Umbilical cord (tissue), 1 donor: ENCODE measurements at regions not wholly inside any gene's neighbourhood (a gene's known extent, or its start where the extent isn't known, plus 50 kb on each side); places are given as distances from the start of the nearest gene placed in this dataset.

Experiments used
- DNase-seq: peaks from one replicate; pipeline ENCODE4 v3.0.0-alpha.2; 2015; ENCODE audit warnings: low spot score

DNA sequence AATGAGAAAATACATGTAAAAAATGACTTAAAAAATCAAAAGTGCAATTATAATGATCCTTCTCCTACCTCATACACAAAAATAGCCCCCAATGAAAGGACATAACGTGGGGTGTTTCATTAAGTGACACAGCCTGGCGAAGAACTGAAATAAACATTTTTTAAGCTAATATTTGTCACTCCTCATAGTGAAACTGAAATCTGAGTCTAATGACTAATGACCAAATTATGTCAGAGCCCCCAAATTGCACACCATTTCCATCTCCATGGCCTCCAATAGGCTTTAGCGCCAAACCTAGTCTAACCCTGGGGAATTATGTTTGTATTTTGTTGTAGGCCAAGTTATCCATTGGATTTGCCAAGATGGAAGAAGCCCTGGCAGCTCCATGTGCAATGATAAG lies 119.1 kb downstream of the WT1 start:
- DNase-seq = no peak

DNA sequence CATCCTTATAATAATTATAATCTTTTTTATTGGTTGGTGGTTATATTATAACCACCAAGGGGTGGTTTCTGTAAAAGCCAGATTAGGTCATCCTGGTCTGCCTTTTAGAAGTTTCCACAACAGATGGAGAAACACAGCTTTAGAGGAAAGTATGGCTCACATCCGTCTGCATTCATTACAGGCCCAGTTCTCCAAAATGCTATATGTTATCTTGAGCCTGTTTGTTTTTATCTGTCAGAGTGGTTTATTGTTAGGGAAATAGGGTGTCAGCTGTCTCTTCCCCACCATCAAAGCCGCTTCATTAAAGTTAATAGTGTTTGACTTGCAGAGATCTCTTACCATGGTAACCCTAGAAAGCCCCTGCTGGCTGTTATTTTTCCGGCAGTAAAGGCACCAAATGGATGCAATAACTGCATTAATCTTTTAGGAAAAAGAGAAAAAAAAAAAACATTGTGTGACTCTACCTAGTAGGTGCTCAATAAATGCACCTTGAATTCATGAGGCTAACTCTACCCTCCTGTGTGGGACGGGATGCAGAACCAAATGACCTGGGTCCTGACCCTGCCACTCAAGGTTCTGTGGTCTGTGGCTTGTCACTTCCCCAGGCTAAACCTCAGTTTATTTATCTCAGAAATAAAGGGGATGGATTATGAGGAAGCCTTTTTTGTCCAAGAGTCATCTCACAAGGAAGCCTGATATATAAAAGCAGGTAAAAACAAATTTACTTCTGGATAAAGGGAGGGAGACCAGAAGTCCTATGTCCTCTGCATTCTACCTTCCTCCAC lies 118.3 kb downstream of the WT1 start:
- DNase-seq = peak; percentile 67

DNA sequence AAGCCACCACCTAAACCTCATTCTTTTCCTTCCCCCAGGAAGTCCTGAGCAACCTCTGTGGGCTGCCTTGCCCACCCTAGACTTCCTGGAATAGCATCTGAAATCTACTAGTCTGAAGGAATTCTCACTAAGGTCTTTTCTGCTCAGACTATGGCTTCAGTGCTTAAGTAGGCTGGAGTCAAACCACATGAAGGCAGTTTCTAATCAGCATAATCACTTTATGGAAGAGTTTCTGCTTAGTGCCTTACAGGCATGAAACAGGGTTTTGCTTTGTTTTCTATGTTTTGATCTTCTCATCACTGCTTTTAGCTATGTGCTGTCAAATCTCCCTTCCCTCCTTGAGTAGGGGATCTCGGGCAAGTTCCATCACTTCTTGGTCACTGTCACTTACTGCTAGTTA lies 117.7 kb downstream of the WT1 start:
- DNase-seq = peak; percentile 47

DNA sequence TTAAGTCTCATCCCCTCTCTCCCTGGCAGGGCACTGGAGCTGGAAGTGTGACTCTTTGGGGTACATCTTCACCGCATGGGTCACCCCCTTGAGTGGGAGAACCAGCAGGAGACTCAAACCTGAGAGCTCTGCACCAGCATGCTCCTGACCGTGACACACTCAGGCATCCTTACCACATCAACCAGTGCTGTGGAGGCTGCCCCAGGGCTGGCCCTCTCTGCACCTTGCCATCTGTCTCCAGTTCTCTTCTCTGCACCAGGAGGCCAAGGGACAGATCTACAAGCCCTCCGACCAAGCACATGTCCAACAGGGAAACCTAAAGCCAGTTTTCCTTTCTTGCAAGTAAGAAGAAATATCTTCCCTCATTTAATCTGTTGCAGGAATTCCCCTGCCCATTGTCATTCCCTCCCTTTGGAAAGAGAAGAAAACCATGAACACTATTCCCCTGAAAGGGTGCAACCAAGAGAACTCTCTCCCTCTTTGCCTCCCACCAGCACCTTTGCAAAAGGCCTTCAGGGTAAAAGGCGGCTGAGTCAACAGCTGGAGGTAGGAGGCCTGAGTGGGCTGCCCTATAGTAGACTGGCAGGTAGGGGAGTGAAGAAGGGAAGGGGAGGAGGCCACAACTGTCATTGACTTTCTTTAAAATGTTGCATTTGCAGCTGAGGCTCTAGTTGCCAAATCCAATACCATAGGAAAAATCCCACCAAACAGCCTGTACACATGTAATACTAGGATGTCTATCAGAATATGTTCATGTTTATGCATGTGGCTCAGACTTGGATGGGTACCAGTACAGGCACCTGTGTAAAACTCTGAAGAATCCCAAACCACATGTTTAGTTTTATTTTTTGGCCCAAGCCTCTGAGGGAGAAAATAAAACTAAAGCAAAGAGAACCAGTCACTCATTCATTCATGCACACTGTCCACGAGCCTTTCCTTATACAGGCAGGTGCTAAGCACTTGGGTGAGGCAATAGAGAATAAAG lies 117.0 kb downstream of the WT1 start:
- DNase-seq = no peak

DNA sequence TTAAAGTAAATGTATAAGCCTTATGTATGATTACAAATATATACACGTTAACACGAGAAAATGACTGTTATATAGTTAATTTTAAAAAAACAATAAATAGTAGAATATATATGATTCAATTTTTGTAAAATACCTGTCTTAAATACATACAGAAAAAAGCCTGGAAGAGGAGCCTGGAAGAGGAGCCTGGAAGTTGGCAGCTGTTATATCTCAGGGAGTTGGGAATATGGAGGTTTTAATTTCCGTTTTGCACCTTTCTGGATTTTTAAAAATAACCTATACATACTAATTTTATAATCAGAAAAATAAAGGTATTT lies 111.6 kb downstream of the WT1 start:
- DNase-seq = no peak

DNA sequence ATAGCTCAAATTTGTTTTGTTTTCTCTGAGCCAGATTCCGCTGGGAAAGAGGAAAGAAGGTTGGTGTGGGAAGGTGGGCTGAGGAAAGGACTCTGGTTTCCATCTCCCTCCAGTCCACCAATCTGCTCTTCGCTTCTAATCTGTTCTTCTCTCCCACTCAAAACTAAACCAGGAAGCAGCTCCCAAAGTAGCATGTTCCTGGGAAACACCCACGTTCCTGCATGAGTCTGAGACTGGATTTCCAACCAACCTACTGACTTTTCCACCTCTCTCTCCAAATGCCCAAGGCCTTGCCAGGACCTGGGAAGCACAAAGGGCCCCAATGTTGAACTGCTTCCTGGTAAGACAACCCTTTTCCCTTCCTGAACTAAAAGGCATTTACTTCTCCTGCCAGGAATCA lies 110.2 kb downstream of the WT1 start:
- no peak for DNase-seq

DNA sequence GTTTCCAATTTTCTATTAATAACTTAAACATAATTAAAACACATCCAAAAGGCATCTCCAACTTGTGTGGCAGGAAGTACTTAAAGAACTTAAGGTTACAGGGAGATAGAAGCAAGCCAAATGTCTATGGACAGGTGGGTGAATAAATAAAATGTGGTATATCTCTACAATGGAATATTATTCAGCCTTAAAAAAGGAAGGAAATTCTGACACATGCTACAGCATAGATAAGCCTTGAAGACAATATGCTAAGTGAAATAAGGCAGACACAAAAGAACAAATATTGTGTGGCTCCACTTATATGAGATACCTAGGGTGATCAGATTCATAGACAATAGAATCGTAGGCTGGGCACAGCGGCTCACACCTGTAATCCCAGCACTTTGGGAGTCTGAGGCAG lies 109.6 kb downstream of the WT1 start:
- no peak for DNase-seq

- no peak for DNase-seq
These were observed 108.8 kb downstream of the WT1 start for GRCh38 chr11:32326522-32326921.

DNA sequence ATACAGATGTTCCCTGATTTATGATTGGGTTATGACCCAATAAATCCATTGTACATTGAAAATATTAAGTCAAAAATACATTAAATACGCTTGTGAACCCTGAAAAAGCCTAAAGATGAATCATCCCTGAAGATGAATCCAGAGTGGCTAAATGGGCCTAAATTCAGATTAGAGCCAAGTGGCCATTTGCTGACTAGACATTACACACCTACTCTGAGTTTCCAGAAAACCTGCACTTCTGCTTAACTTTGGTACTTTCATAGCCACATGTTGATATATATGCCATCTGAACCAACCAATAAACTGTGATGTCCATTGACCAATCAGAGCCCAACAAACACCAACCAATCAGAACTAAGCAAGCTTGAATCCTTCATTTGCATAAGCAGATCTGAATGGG lies 106.9 kb downstream of the WT1 start:
- DNase-seq = no peak

GRCh38 chr11:32331098-32331497 lies 104.2 kb downstream of the WT1 start:
- no peak for DNase-seq

- no peak for DNase-seq
These were observed 103.5 kb downstream of the WT1 start for GRCh38 chr11:32331792-32332191.

- no peak for DNase-seq
These were observed 102.4 kb downstream of the WT1 start for GRCh38 chr11:32332990-32333319.

DNA sequence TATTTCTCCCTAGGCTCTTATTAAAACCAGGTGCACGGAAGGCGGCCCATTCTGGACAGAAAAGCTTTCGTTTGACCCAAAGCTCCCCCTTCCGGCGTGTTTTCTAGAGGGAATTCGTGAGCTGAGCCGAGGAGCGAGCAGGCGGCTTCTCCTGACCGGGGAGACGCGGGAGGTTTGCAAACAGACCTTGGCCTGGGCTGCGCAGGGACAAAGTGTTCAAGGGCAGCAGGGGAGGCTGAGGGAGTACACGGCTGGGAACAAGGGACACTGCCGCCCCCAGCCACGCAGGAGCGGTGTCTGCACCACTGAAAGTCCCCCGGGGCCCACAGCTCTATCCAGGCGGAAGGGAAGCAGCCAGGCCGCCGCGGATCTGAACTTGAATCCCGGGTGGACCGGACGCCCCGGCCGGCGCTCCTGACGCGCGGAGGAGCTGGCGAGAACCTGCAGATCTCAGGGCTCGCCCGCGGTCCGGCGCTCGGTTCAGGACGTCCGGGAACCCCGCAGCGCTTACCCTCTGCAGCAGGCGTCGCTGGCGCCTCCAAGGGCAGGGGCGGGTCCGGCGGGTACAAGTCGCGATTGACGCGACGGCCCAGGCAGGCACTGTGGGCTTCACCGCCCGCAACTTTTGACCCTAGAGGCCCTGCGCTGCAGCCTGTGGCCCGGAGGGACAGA lies 101.9 kb downstream of the WT1 start:
- DNase-seq = peak; percentile 70

GRCh38 chr11:32334822-32335221 lies 100.5 kb downstream of the WT1 start:
- no peak for DNase-seq
